ENCODE measurements at regions not wholly inside any gene's neighbourhood (a gene's known extent, or its start where the extent isn't known, plus 50 kb on each side); places are given as distances from the start of the nearest gene placed in this dataset.

DNA sequence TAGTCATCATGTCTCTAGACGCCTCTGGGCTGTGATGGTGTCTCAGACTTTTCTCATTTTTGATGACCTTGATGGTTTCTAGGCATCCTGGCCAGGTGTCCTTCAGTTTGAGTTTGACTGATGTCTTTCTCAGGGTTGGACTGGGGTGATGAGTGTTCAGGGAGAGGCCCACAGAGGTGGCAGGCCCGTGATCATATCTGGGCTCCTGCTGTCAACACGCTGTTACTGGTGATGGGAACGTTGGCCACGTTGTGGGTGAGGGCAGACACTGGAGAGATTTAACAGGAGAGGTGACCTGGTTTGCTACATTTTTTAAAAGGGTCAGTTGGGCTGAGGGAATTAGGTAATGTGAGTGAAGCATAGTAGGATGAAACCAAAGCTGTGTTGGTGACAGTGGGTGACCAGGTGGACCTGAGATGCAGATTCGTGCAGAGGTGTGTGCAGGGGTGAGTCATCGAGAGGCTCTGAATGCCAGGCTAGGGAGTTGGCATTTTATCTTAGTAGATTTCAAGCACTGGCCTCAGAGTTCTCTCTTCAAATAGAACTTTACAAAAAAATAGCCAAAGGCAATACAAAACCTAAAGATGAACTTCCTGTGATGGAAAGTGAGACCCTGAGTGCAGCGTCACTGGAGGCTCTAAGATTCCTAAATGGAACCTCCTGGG, 174.1 kb downstream of the CDH26 start:
- Histone ChIP-seq H3K4me1 (ENCODE audit: control insufficient read depth in 2 of 3, insufficient read depth in 2 of 3, low read depth in 1 of 3, low read length in 3 of 3) (no peaks in the 10 kb centered on the region), H3K36me3 (ENCODE audit: control insufficient read depth in 2 of 3, insufficient read depth in 3 of 3, low read length in 3 of 3) (no peaks in the 10 kb centered on the region), H3K27me3 (ENCODE audit: control insufficient read depth, insufficient read depth, low read length) (no peaks in the 10 kb centered on the region), H3K27ac (ENCODE audit: low read depth in 2 of 2, low read length in 2 of 2) (no peak overlapping the region), H3K9me3 (ENCODE audit: control insufficient read depth in 2 of 3, insufficient read depth in 1 of 3, low read length in 3 of 3) (no peaks in the 10 kb centered on the region), H3K9ac (ENCODE audit: low read length in 3 of 3) (no peak overlapping the region), H3K4me3 (ENCODE audit: low read length in 3 of 3) (no peak overlapping the region)
- intact Hi-C loops (cut with DNase I), result no loop called here
- DNase-seq, result no peak
- no peak for FAIRE-seq
- TF ChIP-seq, protein P1, sequence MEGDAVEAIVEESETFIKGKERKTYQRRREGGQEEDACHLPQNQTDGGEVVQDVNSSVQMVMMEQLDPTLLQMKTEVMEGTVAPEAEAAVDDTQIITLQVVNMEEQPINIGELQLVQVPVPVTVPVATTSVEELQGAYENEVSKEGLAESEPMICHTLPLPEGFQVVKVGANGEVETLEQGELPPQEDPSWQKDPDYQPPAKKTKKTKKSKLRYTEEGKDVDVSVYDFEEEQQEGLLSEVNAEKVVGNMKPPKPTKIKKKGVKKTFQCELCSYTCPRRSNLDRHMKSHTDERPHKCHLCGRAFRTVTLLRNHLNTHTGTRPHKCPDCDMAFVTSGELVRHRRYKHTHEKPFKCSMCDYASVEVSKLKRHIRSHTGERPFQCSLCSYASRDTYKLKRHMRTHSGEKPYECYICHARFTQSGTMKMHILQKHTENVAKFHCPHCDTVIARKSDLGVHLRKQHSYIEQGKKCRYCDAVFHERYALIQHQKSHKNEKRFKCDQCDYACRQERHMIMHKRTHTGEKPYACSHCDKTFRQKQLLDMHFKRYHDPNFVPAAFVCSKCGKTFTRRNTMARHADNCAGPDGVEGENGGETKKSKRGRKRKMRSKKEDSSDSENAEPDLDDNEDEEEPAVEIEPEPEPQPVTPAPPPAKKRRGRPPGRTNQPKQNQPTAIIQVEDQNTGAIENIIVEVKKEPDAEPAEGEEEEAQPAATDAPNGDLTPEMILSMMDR (IDR thresholded peaks at IDR 0.05; ENCODE audit: borderline replicate concordance, extremely low read depth, insufficient read depth), result no peak

DNA sequence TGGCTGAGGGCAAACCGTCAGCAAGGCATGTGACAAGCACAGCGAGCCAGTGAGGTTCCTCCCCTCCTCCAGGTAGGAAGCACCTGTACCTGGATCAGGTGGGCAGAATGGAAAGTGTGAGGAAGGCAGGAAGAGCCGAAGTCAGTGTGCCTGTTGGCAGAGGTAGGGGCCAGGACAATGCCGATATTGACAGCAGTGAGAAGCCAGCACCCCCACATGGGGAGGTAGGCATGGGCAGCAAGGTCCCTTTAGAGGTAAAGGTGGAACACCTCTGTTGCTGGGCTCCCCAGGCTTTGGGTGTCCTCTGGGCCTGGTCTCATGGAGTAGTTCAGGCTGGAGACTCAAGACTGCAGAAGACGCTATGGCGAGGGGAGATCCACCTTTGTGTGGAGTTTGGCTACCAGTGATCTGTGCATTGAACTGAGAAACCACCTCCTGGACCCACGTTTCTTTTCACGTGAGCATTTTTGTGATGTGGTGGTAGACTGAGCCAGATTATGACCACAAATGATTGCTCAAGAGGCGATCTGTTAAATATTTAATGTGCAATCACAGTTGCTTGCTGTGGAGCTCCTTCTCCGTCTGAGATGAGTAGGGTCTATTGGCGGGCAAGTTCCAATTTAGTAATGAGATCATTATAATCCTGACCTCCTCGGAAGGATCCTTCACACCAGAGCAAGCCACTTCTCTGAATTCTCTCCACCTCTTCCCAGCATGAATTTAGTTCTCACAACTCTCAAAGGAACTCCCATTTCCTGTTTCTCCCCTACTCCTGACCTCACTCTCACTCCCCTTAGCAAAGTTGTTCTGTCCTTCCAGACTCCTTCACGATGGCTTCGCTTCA, 174.8 kb downstream of the CDH26 start:
- FAIRE-seq, result no peak
- no peak for DNase-seq
- intact Hi-C loops (cut with DNase I), result no loop called here
- Histone ChIP-seq H3K9me3 (ENCODE audit: control insufficient read depth in 2 of 3, insufficient read depth in 1 of 3, low read length in 3 of 3) (no peaks in the 10 kb centered on the region), H3K27me3 (ENCODE audit: control insufficient read depth, insufficient read depth, low read length) (no peaks in the 10 kb centered on the region), H3K9ac (ENCODE audit: low read length in 3 of 3) (no peak overlapping the region), H3K4me1 (ENCODE audit: control insufficient read depth in 2 of 3, insufficient read depth in 2 of 3, low read depth in 1 of 3, low read length in 3 of 3) (no peaks in the 10 kb centered on the region), H3K4me3 (ENCODE audit: low read length in 3 of 3) (no peak overlapping the region), H3K36me3 (ENCODE audit: control insufficient read depth in 2 of 3, insufficient read depth in 3 of 3, low read length in 3 of 3) (no peaks in the 10 kb centered on the region), H3K27ac (ENCODE audit: low read depth in 2 of 2, low read length in 2 of 2) (no peak overlapping the region)
- TF ChIP-seq, protein P1 (IDR thresholded peaks at IDR 0.05; ENCODE audit: borderline replicate concordance, extremely low read depth, insufficient read depth), result no peak

DNA sequence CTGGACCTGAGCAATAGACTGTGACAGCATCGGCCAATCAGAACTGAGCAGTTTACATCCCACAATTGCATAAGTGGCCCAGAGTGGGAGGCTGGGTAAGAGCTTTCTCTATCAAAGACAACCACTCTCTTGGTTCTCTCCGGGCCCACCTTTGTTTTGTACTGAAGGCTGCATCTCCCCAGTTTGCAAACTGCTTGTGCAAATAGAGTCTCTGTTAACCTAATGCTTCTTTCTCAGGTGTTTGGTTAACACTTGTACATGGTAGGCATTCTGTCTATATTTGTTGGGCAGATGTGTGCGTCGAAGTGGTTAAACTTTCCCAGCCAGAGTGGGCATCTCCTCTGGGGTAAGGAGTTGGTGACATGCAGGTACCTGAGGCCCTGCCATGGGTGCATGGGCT, 177.1 kb downstream of the CDH26 start:
- no peak for FAIRE-seq
- no peak overlapping the region for H3K4me3 ChIP-seq (ENCODE audit: low read length in 3 of 3)
- H3K36me3 ChIP-seq (ENCODE audit: control insufficient read depth in 2 of 3, insufficient read depth in 3 of 3, low read length in 3 of 3), result no peaks in the 10 kb centered on the region
- peaks cover 0 to 4% (median 0%) of the 10 kb centered on the region in 3 donors for H3K4me1 ChIP-seq (ENCODE audit: control insufficient read depth in 2 of 3, insufficient read depth in 2 of 3, low read depth in 1 of 3, low read length in 3 of 3)
- H3K9me3 ChIP-seq (ENCODE audit: control insufficient read depth in 2 of 3, insufficient read depth in 1 of 3, low read length in 3 of 3), result no peaks in the 10 kb centered on the region
- intact Hi-C loops (cut with DNase I), result no loop called here
- TF ChIP-seq, protein P1 (IDR thresholded peaks at IDR 0.05; ENCODE audit: borderline replicate concordance, extremely low read depth, insufficient read depth), result no peak
- no peak overlapping the region for H3K9ac ChIP-seq (ENCODE audit: low read length in 3 of 3)
- H3K27me3 ChIP-seq (ENCODE audit: control insufficient read depth, insufficient read depth, low read length), result no peaks in the 10 kb centered on the region
- DNase-seq, result no peak
- no peak overlapping the region for H3K27ac ChIP-seq (ENCODE audit: low read depth in 2 of 2, low read length in 2 of 2)

Data from kidney (tissue), 13 donors.